NCI-H146 treated with DMSO at 0.1 percent for 48 hours (cell line): ENCODE measurements at regions not wholly inside any gene's neighbourhood (a gene's known extent, or its start where the extent isn't known, plus 50 kb on each side); places are given as distances from the start of the nearest gene placed in this dataset.

ENCODE experiments used
- DNase-seq: peaks from one replicate; lab custom pipeline; 2025; ENCODE audit not compliant: unreplicated experiment; lab: John Stamatoyannopoulos, UW

- DNase-seq = no peak
These were observed 185.4 kb downstream of the TTLL7 start for GRCh38 chr1:83813576-83813975.

DNA sequence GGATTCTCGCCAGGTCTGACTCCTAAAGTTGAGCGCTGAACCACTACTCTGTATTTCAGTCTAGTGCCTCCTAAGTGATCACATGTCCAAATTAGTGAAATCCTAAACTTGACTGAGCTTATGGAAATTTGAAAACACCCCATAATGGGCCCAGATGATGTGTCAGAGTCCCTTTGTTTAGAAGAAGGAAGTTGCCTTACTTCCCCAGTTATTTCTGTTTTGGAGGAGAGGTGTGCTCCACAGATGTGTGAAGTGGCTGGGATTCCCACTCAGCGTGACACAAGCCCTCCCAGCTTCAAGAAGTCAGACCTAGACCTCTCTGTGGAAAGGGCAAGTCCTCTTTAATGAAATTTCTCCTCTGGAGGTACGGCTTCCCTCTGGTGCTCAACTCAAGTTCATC, 188.8 kb downstream of the TTLL7 start:
- DNase-seq = no peak

- no peak for DNase-seq
These were observed 190.4 kb downstream of the TTLL7 start for GRCh38 chr1:83808536-83808935.

GRCh38 chr1:83807821-83808220, 191.1 kb downstream of the TTLL7 start:
- no peak for DNase-seq

- no peak for DNase-seq
These were observed 191.7 kb downstream of the TTLL7 start for GRCh38 chr1:83807231-83807630.

- no peak for DNase-seq
These were observed 193.0 kb downstream of the TTLL7 start for GRCh38 chr1:83805921-83806320.

DNA sequence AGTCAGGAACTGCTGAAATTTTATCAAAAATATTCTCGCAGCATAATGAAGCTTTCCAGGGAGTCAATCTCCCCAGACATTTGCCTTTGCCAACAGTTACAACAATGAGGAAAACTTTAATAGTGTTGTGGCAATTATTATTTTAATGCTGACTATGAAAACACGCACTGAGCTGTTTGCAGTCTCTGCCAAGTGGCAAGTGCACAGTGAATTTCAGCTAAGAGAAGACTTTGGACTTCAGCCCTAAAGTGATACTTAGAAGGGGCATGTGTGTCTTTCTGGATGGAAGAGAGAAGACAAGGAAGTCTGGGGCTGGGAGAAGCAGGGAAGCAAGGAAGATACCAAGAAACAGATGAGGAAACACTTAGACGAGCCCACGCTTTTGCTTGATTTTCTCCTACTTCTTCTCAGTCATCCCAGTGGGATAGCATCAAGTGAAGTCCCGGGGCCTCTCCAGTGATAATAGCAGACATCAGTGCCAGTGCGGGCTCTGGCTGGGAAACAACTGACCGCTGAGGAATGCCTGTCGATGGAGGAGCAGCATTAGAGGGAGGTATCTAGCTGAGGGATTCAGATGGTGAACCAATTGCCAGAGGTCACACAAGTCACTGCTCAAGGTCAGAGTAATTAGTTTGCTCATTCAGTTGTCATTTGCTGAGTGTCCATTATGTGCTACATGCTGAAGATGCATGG, 196.3 kb downstream of the TTLL7 start:
- no peak for DNase-seq

DNA sequence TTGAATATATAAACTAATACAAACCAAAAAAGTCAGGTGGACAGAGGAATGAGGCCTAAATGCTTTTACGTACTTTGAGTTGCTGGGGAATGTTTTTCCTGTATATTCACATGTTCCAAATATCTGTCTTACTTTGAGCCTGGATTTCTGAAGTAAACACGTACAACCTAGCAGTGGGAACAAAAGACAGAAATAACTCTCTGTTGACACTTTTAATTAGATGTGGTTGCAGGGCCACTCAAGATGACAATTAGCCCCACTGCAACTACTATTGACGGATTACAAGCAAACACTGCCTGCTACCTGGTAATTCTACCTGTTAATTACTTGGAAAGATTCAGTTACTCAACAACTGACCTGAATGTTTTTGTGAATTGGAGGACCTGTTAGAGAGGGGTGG, 196.9 kb downstream of the TTLL7 start:
- peak; percentile 74 for DNase-seq

- no peak for DNase-seq
These were observed 198.9 kb downstream of the TTLL7 start for GRCh38 chr1:83800066-83800465.

GRCh38 chr1:83799594-83799993, 199.3 kb downstream of the TTLL7 start:
- DNase-seq = no peak

GRCh38 chr1:83798965-83799364, 200.0 kb downstream of the TTLL7 start:
- no peak for DNase-seq

DNA sequence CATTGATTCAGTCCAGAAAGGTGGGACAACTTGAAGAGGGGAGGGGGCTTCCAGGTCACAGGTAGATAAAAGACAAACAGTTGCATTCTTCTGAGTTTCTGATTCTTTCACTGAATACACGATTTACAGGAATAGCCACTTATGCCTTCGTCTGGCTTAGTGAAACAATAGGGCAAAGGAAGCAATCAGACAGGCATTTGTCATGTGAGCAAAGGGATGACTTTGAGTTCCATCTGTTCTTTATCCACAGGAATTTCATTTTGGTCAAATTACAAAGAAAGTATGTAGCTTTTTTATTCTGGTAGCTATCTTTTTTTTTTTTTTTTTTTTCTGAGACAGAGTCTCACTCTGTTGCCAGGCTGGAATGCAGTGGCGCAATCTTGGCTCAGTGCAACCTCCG, 202.5 kb downstream of the TTLL7 start:
- DNase-seq = no peak

- DNase-seq = no peak
These were observed 204.5 kb downstream of the TTLL7 start for GRCh38 chr1:83794384-83794783.

- DNase-seq = no peak
These were observed 207.0 kb downstream of the TTLL7 start for GRCh38 chr1:83791821-83792437.

DNA sequence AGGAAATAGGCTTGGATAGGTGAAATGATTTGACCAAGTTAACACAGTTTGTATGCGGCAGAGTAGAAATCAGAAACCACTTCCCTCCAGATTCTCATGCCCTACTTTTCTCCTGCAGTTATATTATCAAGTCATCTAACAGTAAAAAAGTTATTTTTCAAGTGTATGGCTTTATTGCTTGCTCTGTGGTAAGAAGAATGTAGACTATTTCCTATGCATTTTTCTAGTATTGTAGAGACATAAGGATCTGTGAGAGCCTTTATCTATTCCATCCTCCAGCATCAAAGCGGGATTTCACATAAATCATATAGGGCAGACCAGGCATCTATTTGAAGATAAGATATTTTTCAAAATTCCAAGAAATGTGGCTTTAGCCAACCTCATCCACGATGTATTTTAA, 208.5 kb downstream of the TTLL7 start:
- no peak for DNase-seq

GRCh38 chr1:83787246-83787998, 211.5 kb downstream of the TTLL7 start:
- peak; percentile 10 for DNase-seq

DNA sequence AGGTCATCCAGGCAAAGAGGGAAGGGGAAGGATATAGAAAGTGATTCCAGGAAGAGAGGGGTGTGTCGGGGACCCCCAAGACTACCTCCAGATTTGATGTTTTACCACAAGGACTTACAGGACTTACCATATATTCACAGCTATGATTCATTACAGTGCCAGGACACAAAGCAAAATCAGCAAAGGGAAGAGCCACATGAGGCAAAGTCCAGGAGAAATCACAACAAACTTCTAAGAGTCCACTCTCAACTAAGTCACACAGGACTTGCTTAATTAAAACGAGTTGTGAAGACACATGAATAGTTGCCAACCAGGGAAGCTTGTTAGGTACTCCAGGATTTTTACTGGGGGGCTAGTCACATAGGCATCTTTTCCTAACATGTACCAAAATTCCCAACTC, 217.3 kb downstream of the TTLL7 start:
- no peak for DNase-seq

GRCh38 chr1:83779565-83779964, 219.4 kb downstream of the TTLL7 start:
- no peak for DNase-seq

DNA sequence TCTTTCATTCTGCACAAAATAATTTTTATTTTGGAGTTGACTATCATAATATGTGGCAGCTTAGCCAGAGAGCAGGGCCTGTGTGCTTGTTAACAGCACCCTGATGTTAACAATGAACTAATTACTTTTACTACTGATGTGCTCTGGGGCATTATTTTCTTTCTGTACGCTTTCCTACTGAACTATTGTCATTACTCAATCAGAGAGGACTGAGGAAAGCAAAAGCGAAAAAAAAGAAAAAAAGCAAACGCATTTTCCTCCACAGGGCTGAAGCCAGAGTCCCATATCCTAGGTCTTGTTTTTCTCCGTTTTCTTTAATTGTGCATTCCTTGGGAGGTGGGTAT, 221.2 kb downstream of the TTLL7 start:
- no peak for DNase-seq

GRCh38 chr1:83776913-83777757, 221.8 kb downstream of the TTLL7 start:
- peak; percentile 14 for DNase-seq

DNA sequence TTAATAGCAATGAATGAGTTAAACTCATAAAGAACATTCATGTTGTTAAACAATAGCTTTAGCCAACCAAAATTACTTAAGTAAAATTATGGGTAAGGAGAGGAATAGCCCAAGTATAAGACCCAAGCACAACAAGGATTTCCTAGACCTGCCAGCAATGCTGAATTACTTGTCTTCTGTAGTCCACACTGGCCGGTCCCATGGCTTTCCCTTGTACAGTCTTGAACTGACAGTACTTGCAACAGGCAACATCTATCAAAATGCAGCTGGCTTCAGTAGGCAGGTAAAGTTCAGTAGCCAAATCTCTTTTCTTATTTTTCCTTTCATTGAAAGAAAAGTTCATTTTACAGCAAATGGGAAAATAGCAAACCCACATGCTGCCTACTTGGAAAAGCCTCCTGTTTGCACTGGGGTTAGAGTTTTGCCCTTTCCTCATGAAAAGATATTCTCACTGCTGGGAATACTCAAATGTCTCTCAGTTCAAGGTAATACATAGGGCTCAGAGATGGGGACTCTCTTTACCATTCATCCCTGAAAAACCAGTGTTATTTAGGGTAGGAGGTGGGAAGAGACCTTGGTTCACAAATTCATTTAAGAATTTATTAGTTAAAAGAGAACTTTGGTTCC, 222.8 kb downstream of the TTLL7 start:
- no peak for DNase-seq
